BLaER1 treated with 17β-estradiol and CSF1 and Interleukin-3, amounts not matched to agents 10 nM and 100 nM (cell line): ENCODE measurements at regions not wholly inside any gene's neighbourhood (a gene's known extent, or its start where the extent isn't known, plus 50 kb on each side); places are given as distances from the start of the nearest gene placed in this dataset.

Source experiments
- H3K27ac ChIP-seq, 11 experiments: shearing (Covaris generic); formaldehyde crosslinking; 2 replicates each; pipeline ENCODE4 v1.8.1; 2022
- H3K27me3 ChIP-seq, 11 experiments: shearing (Covaris generic); formaldehyde crosslinking; 2 replicates each; pipeline ENCODE4 v1.8.1; 2022
- H3K36me3 ChIP-seq, 11 experiments: shearing (Covaris generic); formaldehyde crosslinking; 2 replicates each; pipeline ENCODE4 v1.8.1; 2022
- H3K4me1 ChIP-seq, 10 experiments: shearing (Covaris generic); formaldehyde crosslinking; 2 replicates each; pipeline ENCODE4 v1.8.1; 2022
- H3K4me2 ChIP-seq, 11 experiments: shearing (Covaris generic); formaldehyde crosslinking; 2 replicates each; pipeline ENCODE4 v1.8.1; 2022
- H3K4me3 ChIP-seq, 10 experiments: shearing (Covaris generic); formaldehyde crosslinking; 2 replicates each; pipeline ENCODE4 v1.8.1; 2022
- H3K9ac ChIP-seq, 11 experiments: shearing (Covaris generic); formaldehyde crosslinking; 2 replicates each; pipeline ENCODE4 v1.8.1; 2022
- H3K9me3 ChIP-seq, 11 experiments: shearing (Covaris generic); formaldehyde crosslinking; replicated peaks in 1 of 11; 2 replicates each; pipeline ENCODE4 v1.8.1; 2022
- H4K20me1 ChIP-seq, 11 experiments: shearing (Covaris generic); formaldehyde crosslinking; 2 replicates each; pipeline ENCODE4 v1.8.1; 2022
- Cebpa-rat ChIP-seq, 11 experiments: shearing (Covaris generic); IDR thresholded peaks; 2 replicates each; pipeline ENCODE4 v1.8.1; 2022

GRCh38 chr5:3009605-3010004 lies 258.1 kb upstream of the IRX2 start:
- H3K27ac ChIP-seq: no peak overlapping the region
- no peak overlapping the region for H3K4me3 ChIP-seq
- H3K9ac ChIP-seq: no peak overlapping the region
- H3K9me3 ChIP-seq: no peaks in the 10 kb centered on the region; a peak in 1 of 22 replicates
- H3K4me2 ChIP-seq: no peak overlapping the region
- H3K36me3 ChIP-seq: no peaks in the 10 kb centered on the region
- peaks cover 0 to 8% (median 0%) of the 10 kb centered on the region in 10 experiments; a peak in 4 of 20 replicates for H3K4me1 ChIP-seq
- no peaks in the 10 kb centered on the region for H3K27me3 ChIP-seq
- no peak for TF ChIP-seq Cebpa-rat (IDR thresholded peaks at IDR 0.05)
- no peaks in the 10 kb centered on the region for H4K20me1 ChIP-seq

GRCh38 chr5:3007577-3007976 lies 256.1 kb upstream of the IRX2 start:
- Histone ChIP-seq H3K27ac (no peak overlapping the region), H4K20me1 (no peaks in the 10 kb centered on the region), H3K9ac (no peak overlapping the region), H3K4me2 (no peak overlapping the region), H3K36me3 (no peaks in the 10 kb centered on the region), H3K4me1 (peaks cover 0 to 8% (median 3%) of the 10 kb centered on the region in 10 experiments; a peak in 6 of 20 replicates), H3K27me3 (no peaks in the 10 kb centered on the region), H3K4me3 (no peak overlapping the region), H3K9me3 (peaks cover 0 to 3% (median 0%) of the 10 kb centered on the region in 11 experiments; a peak in 3 of 22 replicates)
- no peak for TF ChIP-seq Cebpa-rat (IDR thresholded peaks at IDR 0.05)

DNA sequence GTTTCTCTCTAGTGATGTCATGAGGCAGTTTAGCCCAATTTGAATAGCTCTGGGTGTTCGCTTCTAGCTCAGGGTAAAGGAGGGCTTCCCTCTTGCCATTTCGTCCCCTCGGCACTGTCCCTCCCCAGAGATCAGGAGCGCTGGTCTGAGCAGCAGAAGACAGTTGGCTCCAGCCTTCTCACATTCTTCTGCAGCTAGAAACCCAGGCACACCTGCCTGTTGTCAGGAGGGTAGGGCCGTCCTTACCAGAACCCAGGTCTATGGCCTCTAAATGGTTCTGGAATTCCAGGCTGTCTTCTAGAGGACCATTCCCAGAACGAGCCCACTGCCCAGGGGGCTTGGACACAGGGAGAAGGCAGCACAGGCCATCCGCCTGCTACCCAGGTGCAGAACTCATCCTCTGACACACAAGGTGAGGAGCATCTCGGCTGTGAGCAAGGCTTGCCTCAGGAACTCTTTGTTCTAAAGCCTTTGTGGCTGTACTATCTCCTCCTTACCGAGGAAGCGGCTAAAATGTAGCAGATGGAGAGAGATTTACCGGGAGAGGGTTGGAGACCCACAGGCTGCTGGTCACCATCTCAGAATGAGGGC lies 255.6 kb upstream of the IRX2 start:
- no peak overlapping the region for H3K9ac ChIP-seq
- TF ChIP-seq Cebpa-rat (IDR thresholded peaks at IDR 0.05): no peak
- no peaks in the 10 kb centered on the region for H3K36me3 ChIP-seq
- peaks cover 0 to 9% (median 3%) of the 10 kb centered on the region in 11 experiments; a peak in 15 of 22 replicates for H3K9me3 ChIP-seq
- peaks cover 0 to 8% (median 3%) of the 10 kb centered on the region in 10 experiments; a peak in 6 of 20 replicates for H3K4me1 ChIP-seq
- no peak overlapping the region for H3K27ac ChIP-seq
- H3K4me2 ChIP-seq: no peak overlapping the region
- no peaks in the 10 kb centered on the region for H4K20me1 ChIP-seq
- no peaks in the 10 kb centered on the region for H3K27me3 ChIP-seq
- no peak overlapping the region for H3K4me3 ChIP-seq

GRCh38 chr5:3006526-3006925 lies 255.0 kb upstream of the IRX2 start:
- peaks cover 0 to 6% (median 3%) of the 10 kb centered on the region in 10 experiments; a peak in 6 of 20 replicates for H3K4me1 ChIP-seq
- TF ChIP-seq Cebpa-rat (IDR thresholded peaks at IDR 0.05): no peak
- no peak overlapping the region for H3K9ac ChIP-seq
- H3K27me3 ChIP-seq: no peaks in the 10 kb centered on the region
- no peak overlapping the region for H3K27ac ChIP-seq
- peaks cover 0 to 14% (median 8%) of the 10 kb centered on the region in 11 experiments; a peak in 16 of 22 replicates for H3K9me3 ChIP-seq
- H3K4me2 ChIP-seq: no peak overlapping the region
- H3K36me3 ChIP-seq: no peaks in the 10 kb centered on the region
- H4K20me1 ChIP-seq: no peaks in the 10 kb centered on the region
- H3K4me3 ChIP-seq: no peak overlapping the region

DNA sequence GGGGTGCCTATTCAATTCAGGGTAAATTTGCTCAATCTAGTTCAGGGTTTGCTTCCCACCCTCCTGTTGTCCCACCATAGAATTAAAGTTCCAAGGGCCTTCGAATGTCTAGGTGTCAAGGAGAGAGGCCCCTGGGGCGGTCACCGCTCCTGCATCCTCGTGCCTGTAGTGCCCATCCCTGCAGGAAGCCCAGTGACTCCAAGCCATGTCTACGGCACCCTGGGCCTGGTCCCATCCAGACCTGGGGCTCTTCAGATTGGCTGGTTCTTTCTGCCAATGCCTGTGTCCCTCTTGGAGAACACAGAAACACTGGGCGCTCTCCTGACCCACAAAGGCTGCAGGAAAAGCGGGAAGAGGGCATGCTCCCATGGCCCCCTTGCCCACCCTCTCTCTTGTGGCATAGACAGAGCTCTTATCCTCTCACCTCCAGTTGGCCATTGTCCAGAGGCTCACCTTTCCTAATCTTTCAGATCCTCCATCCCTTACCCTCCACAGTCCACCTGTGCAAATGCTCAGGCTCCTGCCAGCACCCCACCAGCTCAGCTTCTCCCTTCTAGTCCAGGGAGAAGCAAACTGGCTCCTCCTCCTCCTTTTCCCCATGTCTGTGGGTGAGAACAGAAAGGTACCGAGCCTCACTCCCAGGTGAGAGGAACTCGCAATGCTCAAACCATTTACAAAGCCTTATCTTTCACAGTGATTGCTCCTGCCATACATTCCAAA lies 253.0 kb upstream of the IRX2 start:
- H3K27ac ChIP-seq: no peak overlapping the region

GRCh38 chr5:3002230-3002629 lies 250.8 kb upstream of the IRX2 start:
- no peaks in the 10 kb centered on the region for H4K20me1 ChIP-seq
- no peak overlapping the region for H3K4me2 ChIP-seq
- no peak overlapping the region for H3K27ac ChIP-seq
- peaks cover 0 to 20% (median 10%) of the 10 kb centered on the region in 11 experiments; a peak in 16 of 22 replicates for H3K9me3 ChIP-seq
- no peaks in the 10 kb centered on the region for H3K27me3 ChIP-seq
- no peak overlapping the region for H3K9ac ChIP-seq
- H3K36me3 ChIP-seq: no peaks in the 10 kb centered on the region
- no peak overlapping the region for H3K4me3 ChIP-seq
- peaks cover 0 to 6% (median 0%) of the 10 kb centered on the region in 10 experiments; a peak in 2 of 20 replicates for H3K4me1 ChIP-seq
- TF ChIP-seq Cebpa-rat (IDR thresholded peaks at IDR 0.05): no peak

More for the DNA sequence above, 253.0 kb upstream of the IRX2 start:
- Histone ChIP-seq H3K4me2 (no peak overlapping the region), H3K9me3 (peaks cover 0 to 20% (median 10%) of the 10 kb centered on the region in 11 experiments; a peak in 16 of 22 replicates), H4K20me1 (no peaks in the 10 kb centered on the region), H3K27me3 (no peaks in the 10 kb centered on the region), H3K9ac (no peak overlapping the region), H3K4me1 (peaks cover 0 to 6% (median 0%) of the 10 kb centered on the region in 10 experiments; a peak in 2 of 20 replicates), H3K36me3 (no peaks in the 10 kb centered on the region), H3K4me3 (no peak overlapping the region)
- TF ChIP-seq Cebpa-rat (IDR thresholded peaks at IDR 0.05): no peak

GRCh38 chr5:3000631-3001030 lies 249.2 kb upstream of the IRX2 start:
- no peak overlapping the region for H3K4me3 ChIP-seq
- no peak overlapping the region for H3K27ac ChIP-seq
- H3K9ac ChIP-seq: no peak overlapping the region
- H3K4me1 ChIP-seq: peaks cover 0 to 6% (median 0%) of the 10 kb centered on the region in 10 experiments; a peak in 2 of 20 replicates
- TF ChIP-seq Cebpa-rat (IDR thresholded peaks at IDR 0.05): no peak
- H4K20me1 ChIP-seq: no peaks in the 10 kb centered on the region
- no peaks in the 10 kb centered on the region for H3K36me3 ChIP-seq
- peaks cover 0 to 20% (median 10%) of the 10 kb centered on the region in 11 experiments; a peak in 16 of 22 replicates for H3K9me3 ChIP-seq
- no peaks in the 10 kb centered on the region for H3K27me3 ChIP-seq
- no peak overlapping the region for H3K4me2 ChIP-seq

DNA sequence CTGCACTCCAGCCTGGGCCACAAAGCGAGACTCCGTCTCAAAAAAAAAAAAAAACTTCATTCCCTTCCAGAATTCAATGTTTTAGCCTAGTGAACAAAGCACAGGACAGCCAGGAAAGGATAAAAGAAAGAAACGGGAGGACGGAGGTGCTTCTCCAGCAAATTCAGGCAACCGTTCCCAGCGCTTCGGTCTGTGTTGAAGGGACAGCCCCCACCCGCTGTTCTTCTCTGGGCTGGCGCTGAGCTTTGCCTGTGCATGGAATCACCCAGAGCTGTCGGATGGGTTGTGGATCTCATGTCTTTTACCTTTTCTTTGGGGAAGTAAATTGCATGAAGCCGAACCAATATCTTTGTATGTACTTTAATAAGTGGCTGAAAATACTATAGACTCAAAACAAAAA lies 248.4 kb upstream of the IRX2 start:
- no peak for TF ChIP-seq Cebpa-rat (IDR thresholded peaks at IDR 0.05)
- H3K4me3 ChIP-seq: no peak overlapping the region
- no peak overlapping the region for H3K4me2 ChIP-seq
- no peaks in the 10 kb centered on the region for H3K27me3 ChIP-seq
- no peaks in the 10 kb centered on the region for H4K20me1 ChIP-seq
- H3K9ac ChIP-seq: no peak overlapping the region
- H3K36me3 ChIP-seq: no peaks in the 10 kb centered on the region
- H3K27ac ChIP-seq: no peak overlapping the region
- peaks cover 0 to 20% (median 10%) of the 10 kb centered on the region in 11 experiments; a peak in 16 of 22 replicates for H3K9me3 ChIP-seq
- peaks cover 0 to 6% (median 0%) of the 10 kb centered on the region in 10 experiments; a peak in 2 of 20 replicates for H3K4me1 ChIP-seq

DNA sequence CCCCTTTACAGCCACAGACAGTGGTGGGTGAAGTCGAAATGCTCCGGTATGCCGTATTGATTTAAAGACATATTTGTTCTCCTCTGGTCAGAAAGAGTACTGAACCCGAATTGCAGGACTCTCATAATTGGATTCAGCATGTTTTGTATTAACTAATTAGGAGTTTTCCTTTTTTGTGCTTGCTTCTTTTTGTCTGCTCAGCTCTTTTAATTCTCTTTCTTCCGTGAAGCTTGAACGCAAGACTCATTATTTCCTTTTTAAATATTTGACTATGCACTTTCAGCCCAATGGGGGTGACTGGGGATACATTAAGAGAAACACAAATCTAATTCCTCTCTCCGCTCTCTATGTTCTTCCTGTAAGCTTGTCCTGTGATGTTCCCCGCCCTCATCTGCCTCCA lies 246.6 kb upstream of the IRX2 start:
- Histone ChIP-seq H3K9ac (no peak overlapping the region), H3K4me2 (no peak overlapping the region), H3K4me3 (no peak overlapping the region), H3K27ac (no peak overlapping the region), H4K20me1 (no peaks in the 10 kb centered on the region), H3K9me3 (peaks cover 0 to 20% (median 10%) of the 10 kb centered on the region in 11 experiments; a peak in 16 of 22 replicates), H3K27me3 (no peaks in the 10 kb centered on the region), H3K36me3 (no peaks in the 10 kb centered on the region), H3K4me1 (peaks cover 0 to 3% (median 0%) of the 10 kb centered on the region in 10 experiments; a peak in 2 of 20 replicates)
- no peak for TF ChIP-seq Cebpa-rat (IDR thresholded peaks at IDR 0.05)
